ENCODE measurements at regions not wholly inside any gene's neighbourhood (a gene's known extent, or its start where the extent isn't known, plus 50 kb on each side); places are given as distances from the start of the nearest gene placed in this dataset.

DNA sequence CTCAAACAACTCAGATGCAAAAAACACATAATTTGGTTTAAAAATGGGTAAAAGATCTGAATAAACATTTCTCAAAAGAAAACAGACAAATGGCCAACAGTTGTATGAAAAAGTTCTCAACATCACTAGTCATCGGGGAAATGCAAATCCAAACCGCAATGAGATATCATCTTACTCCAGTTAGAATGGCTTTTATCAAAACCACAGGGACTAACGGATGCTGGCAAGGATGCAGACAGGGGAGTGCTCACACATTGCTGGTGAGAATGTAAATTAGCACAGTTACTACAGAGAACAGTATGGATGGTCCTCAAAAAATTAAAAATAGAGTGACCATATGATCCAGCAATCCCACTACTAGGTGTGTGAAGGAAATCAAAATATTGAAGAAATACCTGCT, 589.1 kb upstream of the ADAMTS16 start:
- Mint-ChIP-seq H3K4me1 (no peaks in the 10 kb centered on the region), H3K4me3 (no peak overlapping the region), H3K36me3 (ENCODE audit: low read depth) (no peaks in the 10 kb centered on the region), H3K27me3 (no peaks in the 10 kb centered on the region), H3K27ac (no peak overlapping the region), H3K9me3 (peaks cover 2% of the 10 kb centered on the region)
- ChIA-PET CTCF (no interaction called here), POLR2A (no interaction called here)
- DNase-seq (no peak), ATAC-seq (ENCODE audit: low read depth) (no peak)
- TF ChIP-seq, protein P1, sequence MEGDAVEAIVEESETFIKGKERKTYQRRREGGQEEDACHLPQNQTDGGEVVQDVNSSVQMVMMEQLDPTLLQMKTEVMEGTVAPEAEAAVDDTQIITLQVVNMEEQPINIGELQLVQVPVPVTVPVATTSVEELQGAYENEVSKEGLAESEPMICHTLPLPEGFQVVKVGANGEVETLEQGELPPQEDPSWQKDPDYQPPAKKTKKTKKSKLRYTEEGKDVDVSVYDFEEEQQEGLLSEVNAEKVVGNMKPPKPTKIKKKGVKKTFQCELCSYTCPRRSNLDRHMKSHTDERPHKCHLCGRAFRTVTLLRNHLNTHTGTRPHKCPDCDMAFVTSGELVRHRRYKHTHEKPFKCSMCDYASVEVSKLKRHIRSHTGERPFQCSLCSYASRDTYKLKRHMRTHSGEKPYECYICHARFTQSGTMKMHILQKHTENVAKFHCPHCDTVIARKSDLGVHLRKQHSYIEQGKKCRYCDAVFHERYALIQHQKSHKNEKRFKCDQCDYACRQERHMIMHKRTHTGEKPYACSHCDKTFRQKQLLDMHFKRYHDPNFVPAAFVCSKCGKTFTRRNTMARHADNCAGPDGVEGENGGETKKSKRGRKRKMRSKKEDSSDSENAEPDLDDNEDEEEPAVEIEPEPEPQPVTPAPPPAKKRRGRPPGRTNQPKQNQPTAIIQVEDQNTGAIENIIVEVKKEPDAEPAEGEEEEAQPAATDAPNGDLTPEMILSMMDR (IDR thresholded peaks at IDR 0.05): no peak
- intact Hi-C loops (cut with micrococcal nuclease): no loop called here

DNA sequence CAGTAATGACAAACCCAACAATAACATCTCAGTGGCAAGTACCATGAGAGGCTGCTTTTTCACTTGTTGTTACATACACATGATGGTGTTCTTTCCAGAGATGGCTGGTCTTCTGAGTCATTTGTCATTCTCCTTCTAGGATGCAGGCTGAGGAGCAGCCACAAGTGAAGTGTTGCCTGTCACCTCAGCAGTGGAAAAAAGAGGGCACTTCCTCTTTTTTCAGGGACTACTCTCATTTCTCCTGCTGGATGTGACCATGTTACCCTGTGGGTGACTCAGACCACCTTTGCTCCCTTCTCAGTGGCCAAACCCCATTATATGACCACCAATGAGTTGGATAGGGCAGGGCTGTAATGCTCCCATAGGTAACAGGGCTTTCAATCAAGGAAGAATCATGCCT, 587.0 kb upstream of the ADAMTS16 start:
- no peaks in the 10 kb centered on the region for H3K9me3 Mint-ChIP-seq
- H3K4me3 Mint-ChIP-seq: no peak overlapping the region
- ChIA-PET CTCF (no interaction called here), POLR2A (no interaction called here)
- ATAC-seq (ENCODE audit: low read depth): no peak
- TF ChIP-seq, protein P1 (IDR thresholded peaks at IDR 0.05): no peak
- no peak for DNase-seq
- H3K27ac Mint-ChIP-seq: no peak overlapping the region
- H3K27me3 Mint-ChIP-seq: no peaks in the 10 kb centered on the region
- no peaks in the 10 kb centered on the region for H3K36me3 Mint-ChIP-seq (ENCODE audit: low read depth)
- intact Hi-C loops (cut with micrococcal nuclease): no loop called here
- H3K4me1 Mint-ChIP-seq: no peaks in the 10 kb centered on the region

DNA sequence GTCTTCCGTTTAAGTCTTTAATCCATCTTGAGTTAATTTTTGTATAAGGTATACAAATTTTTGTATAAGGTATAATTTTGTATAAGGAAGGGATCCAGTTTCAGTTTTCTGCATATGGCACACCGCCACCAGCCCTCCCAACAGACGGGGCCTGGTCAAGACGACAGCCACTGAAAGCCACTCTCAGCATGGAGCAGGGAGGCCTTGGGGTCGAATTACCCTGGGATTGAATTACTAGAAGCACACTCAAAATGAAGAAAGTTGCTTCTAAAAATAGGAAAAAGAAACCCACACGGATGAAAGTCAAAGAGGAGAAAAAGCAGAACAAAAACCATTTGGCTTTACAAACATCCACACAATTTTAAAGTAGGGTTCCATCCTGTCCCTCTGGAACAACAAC, 586.2 kb upstream of the ADAMTS16 start:
- H3K9me3 Mint-ChIP-seq: no peaks in the 10 kb centered on the region
- CTCF ChIA-PET: no interaction called here
- H3K27ac Mint-ChIP-seq: no peak overlapping the region
- no peaks in the 10 kb centered on the region for H3K4me1 Mint-ChIP-seq
- TF ChIP-seq, protein P1 (IDR thresholded peaks at IDR 0.05): no peak
- POLR2A ChIA-PET: no interaction called here
- H3K27me3 Mint-ChIP-seq: no peaks in the 10 kb centered on the region
- intact Hi-C loops (cut with micrococcal nuclease): no loop called here
- ATAC-seq (ENCODE audit: low read depth): no peak
- DNase-seq: no peak
- no peak overlapping the region for H3K4me3 Mint-ChIP-seq
- no peaks in the 10 kb centered on the region for H3K36me3 Mint-ChIP-seq (ENCODE audit: low read depth)

DNA sequence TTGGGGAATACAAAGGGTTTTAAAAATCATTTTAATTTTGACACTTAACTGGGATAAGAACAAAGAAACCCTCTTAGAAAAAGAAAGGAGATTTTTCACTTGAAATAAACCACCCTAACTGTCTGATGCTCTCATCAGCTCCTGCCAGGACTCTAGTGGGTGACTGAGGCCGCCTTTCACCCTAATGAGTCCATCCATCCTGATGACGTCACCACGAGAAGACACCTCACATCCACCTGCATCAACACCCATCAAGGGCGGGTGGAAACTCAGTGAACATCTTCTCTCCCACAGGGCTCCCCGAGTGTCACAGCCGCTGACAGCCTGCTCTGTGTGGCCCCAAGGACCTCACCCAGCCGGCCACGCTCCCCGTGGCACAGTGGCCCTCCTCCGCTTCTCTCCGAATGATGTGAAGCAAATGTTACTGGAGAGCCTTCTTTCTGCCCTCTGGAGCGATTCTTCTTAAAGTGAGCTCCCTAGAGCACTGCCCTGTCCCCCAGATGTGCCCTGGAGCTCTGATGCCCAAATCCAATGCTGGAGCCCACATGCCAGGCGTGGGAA, 584.3 kb upstream of the ADAMTS16 start:
- Mint-ChIP-seq H3K36me3 (ENCODE audit: low read depth) (no peaks in the 10 kb centered on the region), H3K9me3 (peaks cover 2% of the 10 kb centered on the region), H3K4me3 (no peak overlapping the region), H3K27ac (no peak overlapping the region), H3K27me3 (no peaks in the 10 kb centered on the region), H3K4me1 (no peaks in the 10 kb centered on the region)
- POLR2A ChIA-PET: no interaction called here
- TF ChIP-seq, protein P1 (IDR thresholded peaks at IDR 0.05): no peak
- intact Hi-C loops (cut with micrococcal nuclease): no loop called here
- ATAC-seq (ENCODE audit: low read depth): no peak
- no peak for DNase-seq
- CTCF ChIA-PET: no interaction called here

DNA sequence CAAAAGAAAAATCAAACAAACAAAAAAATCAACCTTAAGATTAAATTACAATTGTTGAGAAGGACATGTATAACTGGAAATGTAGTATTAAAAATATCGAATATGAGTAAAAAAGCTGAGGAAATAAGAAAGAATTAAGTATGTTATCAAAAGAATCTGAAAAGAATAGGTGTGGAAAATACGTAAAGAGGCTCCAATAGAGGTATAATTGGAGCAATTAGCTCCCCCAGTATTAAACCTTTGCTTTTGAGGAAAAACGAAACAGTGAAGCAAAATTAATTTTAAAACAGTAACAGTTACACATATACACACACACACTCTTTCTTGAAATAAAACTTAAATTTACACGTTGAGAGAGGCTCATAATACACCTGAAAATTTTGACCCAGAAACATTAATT, 578.7 kb upstream of the ADAMTS16 start:
- no peaks in the 10 kb centered on the region for H3K36me3 Mint-ChIP-seq (ENCODE audit: low read depth)
- intact Hi-C loops (cut with micrococcal nuclease): no loop called here
- H3K4me3 Mint-ChIP-seq: no peak overlapping the region
- no peaks in the 10 kb centered on the region for H3K27me3 Mint-ChIP-seq
- TF ChIP-seq, protein P1 (IDR thresholded peaks at IDR 0.05): no peak
- no peaks in the 10 kb centered on the region for H3K4me1 Mint-ChIP-seq
- CTCF ChIA-PET: no interaction called here
- POLR2A ChIA-PET: no interaction called here
- ATAC-seq (ENCODE audit: low read depth) (no peak), DNase-seq (no peak)
- peaks cover 16% of the 10 kb centered on the region for H3K9me3 Mint-ChIP-seq
- H3K27ac Mint-ChIP-seq: no peak overlapping the region

All from activated B cell treated with CpG ODN at 0.5 μM for 24 hours (primary cell).